Bronchial epithelial cell (primary cell): ENCODE measurements at regions not wholly inside any gene's neighbourhood (a gene's known extent, or its start where the extent isn't known, plus 50 kb on each side); places are given as distances from the start of the nearest gene placed in this dataset.

Source experiments
- DNase-seq: peaks from one replicate; pipeline ENCODE4 v3.0.0-alpha.2; 2010; ENCODE audit warnings: low read depth
- FAIRE-seq: peaks from 2 replicates; lab custom pipeline; 2011; peaks lifted over from hg19 to GRCh38; lab: Jason Lieb, UNC
- H3K27me3 ChIP-seq: 2 replicates; pipeline ENCODE4 v1.5.1; 2011; ENCODE audit warnings: low read length; ENCODE audit not compliant: control insufficient read depth, insufficient read depth
- H3K36me3 ChIP-seq: 2 replicates; pipeline ENCODE4 v1.5.1; 2011; ENCODE audit warnings: low read length; ENCODE audit not compliant: control insufficient read depth, insufficient read depth
- H3K4me3 ChIP-seq: 2 replicates; pipeline ENCODE4 v1.5.1; 2011; ENCODE audit warnings: mild to moderate bottlenecking, low read depth, low read length, control low read depth
- CTCF ChIP-seq: IDR thresholded peaks from 2 replicates; pipeline ENCODE4 v1.5.1; 2011; ENCODE audit warnings: mild to moderate bottlenecking, moderate library complexity, low read length, control low read depth, inconsistent platforms; ENCODE audit not compliant: insufficient read depth, severe bottlenecking

GRCh38 chr6:149150301-149150700, 167.2 kb upstream of the TAB2 start:
- DNase-seq (no peak), FAIRE-seq (no peak)
- H3K27me3 ChIP-seq = no peaks in the 10 kb centered on the region
- H3K36me3 ChIP-seq = no peaks in the 10 kb centered on the region
- no peak overlapping the region for H3K4me3 ChIP-seq
- TF ChIP-seq CTCF = no peak

- no peaks in the 10 kb centered on the region for H3K36me3 ChIP-seq
- H3K4me3 ChIP-seq = no peak overlapping the region
- FAIRE-seq (no peak), DNase-seq (peak; percentile 8)
- no peaks in the 10 kb centered on the region for H3K27me3 ChIP-seq
- TF ChIP-seq CTCF = no peak
Observed at GRCh38 chr6:149150801-149151398, 166.6 kb upstream of the TAB2 start.

GRCh38 chr6:149152521-149152920, 165.0 kb upstream of the TAB2 start:
- no peaks in the 10 kb centered on the region for H3K27me3 ChIP-seq
- FAIRE-seq (no peak), DNase-seq (no peak)
- no peak for TF ChIP-seq CTCF
- H3K36me3 ChIP-seq = no peaks in the 10 kb centered on the region
- H3K4me3 ChIP-seq = no peak overlapping the region

- TF ChIP-seq CTCF = no peak
- DNase-seq = no peak
- FAIRE-seq = no peak
Observed at GRCh38 chr6:149153100-149153499, 164.4 kb upstream of the TAB2 start.

GRCh38 chr6:149153693-149154092, 163.8 kb upstream of the TAB2 start:
- no peak for DNase-seq
- Histone ChIP-seq H3K27me3 (no peaks in the 10 kb centered on the region), H3K4me3 (no peak overlapping the region), H3K36me3 (no peaks in the 10 kb centered on the region)
- no peak for TF ChIP-seq CTCF
- no peak for FAIRE-seq

More at GRCh38 chr6:149153100-149153499, 164.4 kb upstream of the TAB2 start:
- Histone ChIP-seq H3K27me3 (no peaks in the 10 kb centered on the region), H3K4me3 (no peak overlapping the region), H3K36me3 (no peaks in the 10 kb centered on the region)

- no peak overlapping the region for H3K4me3 ChIP-seq
- no peaks in the 10 kb centered on the region for H3K27me3 ChIP-seq
- FAIRE-seq = no peak
- DNase-seq = no peak
- H3K36me3 ChIP-seq = no peaks in the 10 kb centered on the region
- TF ChIP-seq CTCF = no peak
Observed at GRCh38 chr6:149154261-149154821, 163.2 kb upstream of the TAB2 start.
